ENCODE measurements at regions not wholly inside any gene's neighbourhood (a gene's known extent, or its start where the extent isn't known, plus 50 kb on each side); places are given as distances from the start of the nearest gene placed in this dataset.

DNA sequence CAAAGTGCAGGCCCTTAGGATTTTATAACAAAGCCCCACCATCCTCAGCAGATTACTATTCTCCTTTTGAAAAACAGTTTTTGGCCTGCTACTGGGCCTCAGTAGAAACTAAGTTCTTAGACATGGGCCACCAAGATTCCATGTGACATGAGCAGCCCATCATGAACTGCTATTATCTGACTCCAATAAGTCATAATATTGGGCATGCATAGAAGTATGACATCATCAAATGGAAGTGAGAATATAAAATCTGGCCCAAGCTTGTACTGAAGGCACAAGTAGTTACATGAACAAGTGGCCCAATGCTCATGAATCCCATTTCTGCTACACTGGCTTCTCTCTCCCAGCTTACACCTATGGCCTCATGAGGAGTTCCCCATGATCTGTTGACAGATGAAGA, 404.8 kb downstream of the EPHA5 start:
- Histone ChIP-seq H3K23ac (ENCODE audit: insufficient read length) (no peak overlapping the region), H3K14ac (ENCODE audit: insufficient read length) (no peak overlapping the region), H4K91ac (replicated peaks; ENCODE audit: insufficient read length, low read length) (no peak overlapping the region), H3K9me3 (ENCODE audit: insufficient read depth in 2 of 2, low read depth in 1 of 2, low read length in 1 of 2) (no peaks in the 10 kb centered on the region), H3K27me3 (replicated peaks in 1 of 4; ENCODE audit: control insufficient read depth in 3 of 4, extremely low read depth in 1 of 4, insufficient read depth in 3 of 4, low read length in 3 of 4) (no peaks in the 10 kb centered on the region), H3K23me2 (ENCODE audit: low read depth, low read length) (no peaks in the 10 kb centered on the region), H3K4me2 (ENCODE audit: insufficient read depth in 1 of 2, low read depth in 2 of 2, low read length in 2 of 2) (no peak overlapping the region), H2BK120ac (replicated peaks; ENCODE audit: low read depth, low read length) (no peak overlapping the region), H3K4me1 (replicated peaks in 1 of 4; ENCODE audit: control insufficient read depth in 3 of 4, insufficient read depth in 4 of 4, low read length in 3 of 4) (no peaks in the 10 kb centered on the region), H3K36me3 (ENCODE audit: control insufficient read depth in 2 of 4, insufficient read depth in 4 of 4, low read length in 3 of 4) (no peaks in the 10 kb centered on the region), H2BK15ac (ENCODE audit: low read length) (no peak overlapping the region), H2AFZ (ENCODE audit: low read length) (no peak overlapping the region), H3K18ac (ENCODE audit: extremely low read depth, low read length) (no peak overlapping the region), H4K8ac (ENCODE audit: extremely low read depth, insufficient read depth, low read length) (no peak overlapping the region), H2BK20ac (ENCODE audit: low read length) (no peak overlapping the region), H3K79me2 (ENCODE audit: control insufficient read depth in 1 of 2, insufficient read depth in 2 of 2, low read length in 2 of 2) (no peaks in the 10 kb centered on the region), H2BK5ac (ENCODE audit: low read depth, low read length) (no peak overlapping the region), H4K20me1 (replicated peaks in 1 of 2; ENCODE audit: control insufficient read depth in 1 of 2, insufficient read depth in 2 of 2, low read length in 2 of 2) (no peaks in the 10 kb centered on the region), H4K5ac (ENCODE audit: insufficient read length, low read depth, low read length) (no peak overlapping the region), H3K56ac (replicated peaks; ENCODE audit: insufficient read length, low read depth, low read length) (no peak overlapping the region), H3K27ac (ENCODE audit: low read depth, low read length) (no peak overlapping the region), H2BK12ac (ENCODE audit: low read depth, low read length) (no peak overlapping the region), H3K4me3 (ENCODE audit: extremely low read depth in 1 of 4, insufficient read depth in 2 of 4, low read depth in 3 of 4, low read length in 4 of 4) (no peak overlapping the region), H3K79me1 (ENCODE audit: low read depth, low read length) (no peaks in the 10 kb centered on the region), H3K9ac (replicated peaks in 1 of 4; ENCODE audit: extremely low read depth in 1 of 4, low read depth in 3 of 4, low read length in 3 of 4) (no peak overlapping the region), H2AK5ac (ENCODE audit: low read depth, low read length) (no peak overlapping the region), H3K4ac (replicated peaks; ENCODE audit: insufficient read length, low read depth, low read length) (no peak overlapping the region)
- DNase-seq (ENCODE audit: low read depth in 1 of 2, low spot score in 2 of 2) (no peak), FAIRE-seq (no peak)
- CTCF ChIA-PET (ENCODE audit: partially characterized antibody) = no interaction called here
- POLR2A ChIA-PET (ENCODE audit: partially characterized antibody) = no interaction called here
- TF ChIP-seq FOSL1 (IDR thresholded peaks at IDR 0.05; ENCODE audit: insufficient read depth, low read depth, low read length) (no peak), RNF2 (IDR thresholded peaks at IDR 0.05; ENCODE audit: borderline replicate concordance, low read depth, low read length, missing control alignments, poor library complexity, severe bottlenecking) (no peak), HDAC6 (IDR thresholded peaks at IDR 0.05; ENCODE audit: low read depth, low read length) (no peak), CEBPB (IDR thresholded peaks at IDR 0.05; ENCODE audit: low read depth, low read length) (no peak), SIX5 (IDR thresholded peaks at IDR 0.05; ENCODE audit: low read depth, low read length) (no peak)
- TF ChIP-seq, protein P1, sequence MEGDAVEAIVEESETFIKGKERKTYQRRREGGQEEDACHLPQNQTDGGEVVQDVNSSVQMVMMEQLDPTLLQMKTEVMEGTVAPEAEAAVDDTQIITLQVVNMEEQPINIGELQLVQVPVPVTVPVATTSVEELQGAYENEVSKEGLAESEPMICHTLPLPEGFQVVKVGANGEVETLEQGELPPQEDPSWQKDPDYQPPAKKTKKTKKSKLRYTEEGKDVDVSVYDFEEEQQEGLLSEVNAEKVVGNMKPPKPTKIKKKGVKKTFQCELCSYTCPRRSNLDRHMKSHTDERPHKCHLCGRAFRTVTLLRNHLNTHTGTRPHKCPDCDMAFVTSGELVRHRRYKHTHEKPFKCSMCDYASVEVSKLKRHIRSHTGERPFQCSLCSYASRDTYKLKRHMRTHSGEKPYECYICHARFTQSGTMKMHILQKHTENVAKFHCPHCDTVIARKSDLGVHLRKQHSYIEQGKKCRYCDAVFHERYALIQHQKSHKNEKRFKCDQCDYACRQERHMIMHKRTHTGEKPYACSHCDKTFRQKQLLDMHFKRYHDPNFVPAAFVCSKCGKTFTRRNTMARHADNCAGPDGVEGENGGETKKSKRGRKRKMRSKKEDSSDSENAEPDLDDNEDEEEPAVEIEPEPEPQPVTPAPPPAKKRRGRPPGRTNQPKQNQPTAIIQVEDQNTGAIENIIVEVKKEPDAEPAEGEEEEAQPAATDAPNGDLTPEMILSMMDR (IDR thresholded peaks at IDR 0.05; ENCODE audit: control extremely low read depth in 1 of 3, insufficient read depth in 1 of 3, low read depth in 1 of 3, low read length in 3 of 3) = no peak
